IPS-20b (cell line): ENCODE measurements at regions not wholly inside any gene's neighbourhood (a gene's known extent, or its start where the extent isn't known, plus 50 kb on each side); places are given as distances from the start of the nearest gene placed in this dataset.
A peak's percentile ranks its signal among the peaks of the same experiment; 100 is the strongest.

Source experiments
- H3K27ac ChIP-seq: one replicate; pipeline ENCODE4 v1.5.1; 2013; ENCODE audit warnings: low read length
- H3K27me3 ChIP-seq: 2 replicates; pipeline ENCODE4 v1.6.1; 2013; ENCODE audit warnings: mild to moderate bottlenecking, low read length, inconsistent platforms; ENCODE audit not compliant: insufficient read depth
- H3K36me3 ChIP-seq: 2 replicates; pipeline ENCODE4 v1.6.1; 2013; ENCODE audit warnings: low read depth, mild to moderate bottlenecking, inconsistent platforms, low read length, moderate library complexity; ENCODE audit not compliant: insufficient read depth
- H3K4me1 ChIP-seq: 2 replicates; pipeline ENCODE4 v1.6.1; 2013; ENCODE audit warnings: mild to moderate bottlenecking, control low read depth, inconsistent platforms, low read length, moderate library complexity; ENCODE audit not compliant: insufficient read depth
- H3K4me3 ChIP-seq: 2 replicates; pipeline ENCODE4 v1.5.1; 2013; ENCODE audit warnings: mild to moderate bottlenecking, low read length, inconsistent platforms
- H3K9ac ChIP-seq: 2 replicates; pipeline ENCODE4 v1.6.1; 2013; ENCODE audit warnings: low read depth, mild to moderate bottlenecking, inconsistent platforms, low read length, moderate library complexity
- H3K9me3 ChIP-seq: 2 replicates; pipeline ENCODE4 v1.6.1; 2013; ENCODE audit warnings: mild to moderate bottlenecking, low read depth, low read length, inconsistent platforms; ENCODE audit not compliant: insufficient read depth

DNA sequence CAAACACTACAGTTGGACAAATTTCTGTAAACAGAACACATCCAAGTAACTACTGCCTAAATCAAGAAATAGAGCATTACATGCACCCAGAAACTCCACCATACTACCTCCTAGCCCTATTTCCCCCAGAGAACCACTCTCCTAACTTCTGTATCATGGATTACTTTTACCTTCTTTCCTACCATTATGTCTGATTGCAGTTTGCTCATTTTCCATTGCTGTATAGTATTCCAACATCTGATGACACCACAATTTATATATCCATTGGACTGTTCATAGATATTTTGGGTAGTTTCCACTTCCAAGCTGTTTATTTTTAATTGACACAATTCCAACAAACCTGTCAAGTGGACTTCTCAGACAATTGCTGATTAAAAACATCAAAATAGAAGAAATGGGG lies 271.1 kb downstream of the CDC5L start:
- no peaks in the 10 kb centered on the region for H3K36me3 ChIP-seq
- H3K9ac ChIP-seq: no peak overlapping the region
- H3K27me3 ChIP-seq: no peaks in the 10 kb centered on the region
- H3K9me3 ChIP-seq: no peaks in the 10 kb centered on the region
- H3K27ac ChIP-seq: no peak overlapping the region
- H3K4me1 ChIP-seq: peaks cover 28% of the 10 kb centered on the region
- no peak overlapping the region for H3K4me3 ChIP-seq

DNA sequence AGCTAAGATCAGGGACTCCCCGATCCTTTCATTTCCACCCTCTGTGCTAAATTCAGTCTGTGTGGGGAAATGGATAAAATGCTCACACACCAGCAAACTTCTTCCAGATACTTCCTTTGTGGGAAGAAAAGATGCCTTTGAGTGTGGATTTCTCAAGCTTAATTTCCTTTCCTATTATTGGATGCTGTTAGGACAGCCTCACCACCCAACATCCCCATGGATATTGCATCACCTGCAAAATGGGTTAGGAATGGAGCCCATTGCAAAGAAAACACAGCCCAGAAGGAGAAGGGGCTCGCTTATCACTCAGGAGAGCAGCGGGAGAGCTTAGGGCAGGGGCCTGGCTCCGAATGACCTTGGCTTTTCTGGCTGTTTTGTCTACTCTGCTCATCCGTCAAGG lies 272.2 kb downstream of the CDC5L start:
- Histone ChIP-seq H3K9me3 (no peaks in the 10 kb centered on the region), H3K36me3 (no peaks in the 10 kb centered on the region), H3K4me3 (no peak overlapping the region), H3K27ac (no peak overlapping the region), H3K4me1 (peaks cover 35% of the 10 kb centered on the region), H3K9ac (no peak overlapping the region), H3K27me3 (no peaks in the 10 kb centered on the region)

DNA sequence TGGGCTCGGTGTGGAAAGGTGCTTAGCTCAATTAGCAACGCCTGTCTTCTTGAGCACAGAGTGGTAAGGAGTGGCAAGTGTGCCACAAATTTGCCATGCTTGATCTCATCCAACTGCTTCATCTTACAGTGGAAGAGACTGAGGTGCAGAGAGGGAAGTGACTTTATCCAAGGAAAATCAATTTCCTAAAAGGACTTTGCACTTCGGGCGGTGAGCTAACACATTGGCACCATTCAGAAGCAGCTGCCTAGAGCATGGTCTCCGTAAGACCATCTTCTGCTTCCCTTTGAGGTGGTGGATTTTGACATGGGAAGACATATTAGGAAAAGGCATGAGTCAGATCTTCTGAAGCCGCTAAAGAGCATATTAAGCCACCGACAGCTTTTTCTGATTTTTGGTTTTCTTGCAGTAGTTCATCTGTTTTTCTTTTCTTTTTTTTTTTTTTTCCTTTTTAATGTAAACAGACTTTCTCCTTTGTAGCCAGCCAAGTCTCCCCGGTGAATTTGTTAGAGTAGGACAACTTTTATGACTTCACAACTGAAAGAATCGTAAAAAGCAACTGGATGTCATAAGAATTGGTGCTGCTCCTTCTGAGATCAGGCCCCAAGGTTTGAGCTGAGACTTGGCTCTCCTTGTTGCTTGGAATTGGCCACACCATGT lies 273.2 kb downstream of the CDC5L start:
- Histone ChIP-seq H3K27ac (no peak overlapping the region), H3K4me3 (no peak overlapping the region), H3K9me3 (no peaks in the 10 kb centered on the region), H3K27me3 (no peaks in the 10 kb centered on the region), H3K4me1 (peaks cover 39% of the 10 kb centered on the region), H3K36me3 (no peaks in the 10 kb centered on the region), H3K9ac (no peak overlapping the region)

DNA sequence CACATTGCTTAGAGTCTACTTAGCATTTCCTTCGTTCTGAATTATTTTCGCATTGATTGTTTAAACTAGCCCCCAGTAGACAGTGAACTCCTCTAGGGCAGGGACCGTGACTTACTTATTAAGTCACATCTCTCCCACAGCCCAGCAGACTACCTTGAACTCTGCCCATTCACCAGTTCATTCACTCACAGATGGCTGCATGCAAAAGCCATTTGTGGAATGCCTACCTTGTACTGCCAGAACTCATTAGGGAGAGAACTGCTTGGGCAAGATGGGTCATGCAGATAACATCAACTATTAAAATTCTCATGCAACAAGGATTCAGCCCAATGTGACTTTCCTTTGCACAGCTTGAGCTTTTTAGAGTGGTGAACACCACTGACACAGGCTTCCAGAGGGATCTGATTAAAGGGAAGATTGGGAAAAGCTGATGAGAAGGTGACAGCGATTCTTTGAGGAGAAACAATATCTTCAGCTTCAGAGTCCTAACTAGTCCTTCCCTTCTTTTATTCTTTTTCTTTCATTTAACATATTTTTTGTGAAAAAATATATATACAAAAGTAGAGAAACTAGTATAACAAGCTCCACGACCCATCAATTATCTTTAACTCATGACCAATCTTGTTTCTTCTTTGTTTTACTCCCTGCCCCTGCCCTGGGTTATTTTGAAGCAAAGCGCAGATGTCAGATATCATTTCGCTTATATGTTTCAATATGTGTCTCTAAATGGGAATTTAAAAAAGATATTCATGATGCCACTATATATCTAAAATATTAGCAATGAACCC lies 273.9 kb downstream of the CDC5L start:
- Histone ChIP-seq H3K27ac (no peak overlapping the region), H3K9me3 (no peaks in the 10 kb centered on the region), H3K9ac (no peak overlapping the region), H3K4me1 (peaks cover 40% of the 10 kb centered on the region), H3K4me3 (no peak overlapping the region), H3K36me3 (no peaks in the 10 kb centered on the region), H3K27me3 (no peaks in the 10 kb centered on the region)

DNA sequence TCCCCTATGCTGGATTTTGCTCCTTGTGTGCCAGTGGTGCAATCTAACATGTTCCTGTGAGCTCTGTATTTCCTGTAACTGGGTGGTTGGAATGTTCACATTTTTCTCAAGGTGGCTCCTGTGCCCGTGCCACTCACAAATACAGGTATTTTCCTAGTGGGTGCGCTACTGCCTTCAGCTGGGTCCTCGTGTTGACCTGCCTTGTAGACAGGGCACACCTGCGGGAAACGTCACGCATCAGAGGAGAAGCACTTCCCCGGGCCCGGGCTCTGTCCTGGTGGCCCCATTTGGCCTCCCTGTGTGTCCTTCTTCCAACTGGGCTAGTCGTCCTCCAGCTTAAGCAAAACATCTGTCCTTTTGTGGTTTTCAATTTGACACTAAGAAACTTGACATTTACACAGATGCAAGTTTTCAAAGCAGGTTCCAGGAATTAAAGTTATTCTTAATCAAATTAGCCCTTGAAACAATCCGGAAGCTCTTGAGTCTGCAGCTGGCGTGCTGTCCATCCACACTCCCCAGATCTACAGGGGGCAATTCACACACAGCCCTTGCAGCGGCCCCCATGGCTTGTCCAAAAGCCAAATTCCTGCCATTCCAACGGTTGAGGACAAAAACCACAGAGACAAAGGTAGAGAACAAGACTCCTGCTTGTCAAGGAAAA lies 275.1 kb downstream of the CDC5L start:
- no peaks in the 10 kb centered on the region for H3K36me3 ChIP-seq
- H3K9me3 ChIP-seq: no peaks in the 10 kb centered on the region
- H3K27me3 ChIP-seq: no peaks in the 10 kb centered on the region
- H3K4me3 ChIP-seq: peak overlapping the region; percentile 32; the same call in 1 of the 2 replicates
- H3K27ac ChIP-seq: peak overlapping the region; percentile 67
- H3K9ac ChIP-seq: peak overlapping the region; percentile 63; the same call in 1 of the 2 replicates
- H3K4me1 ChIP-seq: peaks cover 52% of the 10 kb centered on the region

DNA sequence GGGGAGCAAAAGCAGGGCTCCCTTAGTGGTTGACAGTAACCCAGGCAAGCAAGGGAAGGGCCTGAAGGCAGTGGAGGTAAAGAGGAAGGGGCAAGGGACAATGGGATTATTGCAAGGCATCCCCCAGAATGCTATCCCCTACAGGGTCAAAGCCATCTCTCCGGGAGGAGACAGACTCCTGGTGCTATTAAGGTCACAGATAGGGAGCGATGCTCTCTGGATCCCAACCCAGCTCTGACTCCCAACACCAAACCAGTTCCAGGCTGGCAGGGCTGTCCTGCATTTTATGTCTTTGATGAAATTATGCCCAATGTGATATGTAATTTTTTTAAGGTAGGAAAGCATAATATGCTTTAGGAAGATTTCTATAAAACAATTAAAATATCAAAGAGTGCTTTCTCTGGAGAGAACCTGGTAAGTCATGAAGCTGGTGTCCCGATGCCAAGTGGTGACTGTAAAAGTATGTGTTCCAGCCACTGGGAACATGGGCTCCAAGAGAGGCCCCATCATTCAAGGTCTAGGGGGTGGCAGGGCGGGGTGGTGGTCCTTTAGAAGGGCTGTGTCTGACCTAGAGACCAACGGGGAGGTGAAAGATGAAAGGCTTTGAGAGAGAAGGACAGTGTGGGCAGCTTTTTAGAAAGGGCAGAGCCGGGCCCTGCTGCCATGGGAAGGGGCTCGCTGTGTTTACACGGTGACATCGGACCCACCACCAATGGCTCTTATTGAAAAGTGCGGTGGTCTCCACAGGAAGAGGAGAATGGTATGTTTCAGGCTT lies 276.5 kb downstream of the CDC5L start:
- no peaks in the 10 kb centered on the region for H3K9me3 ChIP-seq
- H3K27me3 ChIP-seq: no peaks in the 10 kb centered on the region
- peak overlapping the region; percentile 15 for H3K27ac ChIP-seq
- H3K4me3 ChIP-seq: no peak overlapping the region
- H3K9ac ChIP-seq: peak overlapping the region; percentile 24; the same call in 1 of the 2 replicates
- H3K4me1 ChIP-seq: peaks cover 60% of the 10 kb centered on the region
- H3K36me3 ChIP-seq: no peaks in the 10 kb centered on the region

DNA sequence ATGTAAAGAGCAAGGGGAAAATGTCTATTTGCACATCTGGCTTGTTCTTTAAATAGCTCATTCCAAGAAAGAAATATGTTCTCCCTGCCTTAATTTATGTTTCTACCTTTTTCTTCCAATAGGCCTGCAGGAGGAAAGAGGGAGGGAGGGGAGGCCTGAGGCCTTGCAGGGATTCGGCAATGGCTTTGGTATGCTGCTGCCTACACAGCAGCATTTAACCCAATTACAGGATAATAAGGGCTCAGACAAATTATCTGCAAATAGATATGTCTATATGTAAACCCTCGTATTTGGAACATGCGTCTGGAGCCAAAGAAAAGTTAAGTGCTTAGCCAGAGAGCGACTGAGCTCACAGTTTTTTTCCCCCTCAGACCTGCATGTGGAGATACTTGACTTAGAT lies 277.2 kb downstream of the CDC5L start:
- Histone ChIP-seq H3K27me3 (no peaks in the 10 kb centered on the region), H3K4me3 (no peak overlapping the region), H3K36me3 (no peaks in the 10 kb centered on the region), H3K4me1 (peaks cover 60% of the 10 kb centered on the region), H3K27ac (no peak overlapping the region), H3K9me3 (no peaks in the 10 kb centered on the region), H3K9ac (no peak overlapping the region; the same call in 1 of the 2 replicates)

DNA sequence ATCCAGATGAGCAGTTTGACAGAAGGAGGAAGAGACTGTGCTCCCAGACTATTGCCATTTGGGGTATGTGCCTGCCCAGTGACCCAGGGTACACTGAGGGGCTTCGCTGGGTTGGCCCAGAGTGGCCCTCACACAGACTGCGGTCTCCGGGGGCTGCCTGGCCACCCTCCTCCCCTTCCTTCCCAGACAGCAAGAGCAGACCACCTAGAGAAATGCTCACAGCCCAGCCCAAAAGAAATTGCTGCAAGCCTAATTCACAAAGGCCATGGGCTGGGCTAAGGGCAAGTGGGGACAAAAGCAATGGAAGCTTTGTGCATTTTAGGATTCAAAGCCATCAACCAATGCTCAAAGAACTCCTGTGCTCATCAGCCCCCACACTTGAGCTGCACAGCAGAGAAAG lies 277.6 kb downstream of the CDC5L start:
- no peak overlapping the region for H3K27ac ChIP-seq

DNA sequence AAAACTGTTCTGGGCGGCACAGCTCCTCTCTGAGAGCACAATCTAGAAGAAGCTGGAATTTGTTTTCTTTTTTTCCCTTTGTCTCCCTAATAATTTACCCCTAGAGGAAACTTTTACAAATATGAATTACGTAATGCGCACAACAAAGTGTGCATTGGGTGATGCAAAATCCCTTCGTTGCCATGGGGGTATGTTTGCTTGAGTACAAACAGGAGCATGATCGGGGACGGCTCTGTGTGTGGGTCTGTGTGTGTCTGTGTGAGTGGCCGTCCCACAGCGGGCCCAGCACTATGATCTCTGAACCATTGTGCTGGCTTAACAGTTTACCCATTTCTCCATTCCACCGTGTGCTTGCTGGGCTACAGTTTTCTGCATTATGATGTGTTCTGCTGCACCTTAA lies 278.2 kb downstream of the CDC5L start:
- H3K9me3 ChIP-seq: no peaks in the 10 kb centered on the region
- peaks cover 60% of the 10 kb centered on the region for H3K4me1 ChIP-seq
- no peaks in the 10 kb centered on the region for H3K27me3 ChIP-seq
- no peaks in the 10 kb centered on the region for H3K36me3 ChIP-seq
- H3K4me3 ChIP-seq: no peak overlapping the region
- no peak overlapping the region for H3K27ac ChIP-seq
- no peak overlapping the region; the same call in 1 of the 2 replicates for H3K9ac ChIP-seq

More for the DNA sequence above, 277.6 kb downstream of the CDC5L start:
- Histone ChIP-seq H3K9me3 (no peaks in the 10 kb centered on the region), H3K36me3 (no peaks in the 10 kb centered on the region), H3K27me3 (no peaks in the 10 kb centered on the region), H3K4me1 (peaks cover 60% of the 10 kb centered on the region), H3K4me3 (no peak overlapping the region), H3K9ac (no peak overlapping the region; the same call in 1 of the 2 replicates)

DNA sequence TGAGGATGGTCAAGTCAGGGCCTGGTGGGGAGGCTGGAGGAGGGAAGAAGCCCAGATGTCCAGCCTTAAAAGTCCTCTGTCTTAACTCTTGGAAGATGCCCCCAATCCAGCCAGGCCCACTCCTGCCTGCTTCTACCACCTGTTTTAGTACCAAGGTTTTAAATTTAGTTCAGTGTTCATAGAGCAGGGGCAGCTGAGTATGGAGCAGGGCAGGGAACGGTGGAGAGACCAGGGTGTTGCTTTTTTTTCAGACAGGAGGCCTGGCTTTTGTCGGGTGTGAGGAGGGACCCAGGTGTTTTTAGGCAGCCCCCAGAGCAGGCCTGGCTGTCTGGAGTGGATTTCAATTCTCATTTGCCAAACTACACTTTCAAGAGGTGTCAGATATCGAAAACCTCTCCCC lies 278.8 kb downstream of the CDC5L start:
- no peak overlapping the region for H3K4me3 ChIP-seq
- H3K27ac ChIP-seq: no peak overlapping the region
- no peak overlapping the region; the same call in 1 of the 2 replicates for H3K9ac ChIP-seq

DNA sequence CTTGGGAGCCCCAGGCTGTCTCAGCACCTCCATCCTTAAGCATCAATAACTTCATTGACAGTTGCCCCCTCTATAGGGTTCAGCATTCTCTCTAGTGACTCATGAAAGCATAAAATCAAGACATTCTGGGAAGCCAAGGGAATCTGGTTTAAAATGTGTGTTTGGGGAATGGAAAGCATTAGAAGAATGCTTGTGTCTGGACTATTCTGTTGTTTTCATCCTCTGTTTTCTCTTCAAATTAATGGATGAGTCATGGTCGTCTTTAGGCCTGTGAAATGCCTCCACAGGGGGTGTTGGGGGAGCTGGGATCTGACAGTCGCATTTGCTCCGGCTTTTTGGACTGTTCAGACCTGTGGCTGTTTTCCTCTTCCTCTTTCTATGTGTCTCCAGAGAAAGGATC lies 279.7 kb downstream of the CDC5L start:
- H3K9ac ChIP-seq: peak overlapping the region; percentile 2; the same call in 1 of the 2 replicates
- H3K36me3 ChIP-seq: no peaks in the 10 kb centered on the region
- H3K4me1 ChIP-seq: peaks cover 57% of the 10 kb centered on the region
- no peak overlapping the region; the same call in 1 of the 2 replicates for H3K4me3 ChIP-seq
- no peaks in the 10 kb centered on the region for H3K27me3 ChIP-seq
- H3K9me3 ChIP-seq: no peaks in the 10 kb centered on the region
- no peak overlapping the region for H3K27ac ChIP-seq

More for the DNA sequence above, 278.8 kb downstream of the CDC5L start:
- H3K27me3 ChIP-seq: no peaks in the 10 kb centered on the region
- H3K9me3 ChIP-seq: no peaks in the 10 kb centered on the region
- H3K36me3 ChIP-seq: no peaks in the 10 kb centered on the region
- peaks cover 60% of the 10 kb centered on the region for H3K4me1 ChIP-seq
